ENCODE measurements at regions not wholly inside any gene's neighbourhood (a gene's known extent, or its start where the extent isn't known, plus 50 kb on each side); places are given as distances from the start of the nearest gene placed in this dataset.

DNA sequence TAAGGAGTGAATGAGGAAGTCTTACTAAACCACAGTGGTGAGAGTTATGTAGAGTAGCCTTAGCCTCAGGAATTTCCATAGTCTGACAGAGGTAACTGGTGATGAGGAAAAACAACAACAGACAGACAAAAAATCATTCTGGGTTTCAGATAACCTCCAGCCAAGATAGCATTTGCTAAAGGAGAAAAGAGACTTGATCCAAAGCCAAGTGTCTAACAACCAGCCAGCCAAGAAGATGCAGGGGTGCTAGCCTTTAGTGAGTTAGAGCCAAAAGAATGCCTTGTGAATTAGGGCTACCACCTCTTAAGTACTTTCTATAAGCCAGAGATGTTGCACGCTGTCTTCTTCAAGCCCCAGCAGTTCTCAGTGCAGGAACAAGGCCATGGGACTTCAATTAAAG is 478.0 kb upstream of the CPEB2 start:
- TF ChIP-seq, protein P1, sequence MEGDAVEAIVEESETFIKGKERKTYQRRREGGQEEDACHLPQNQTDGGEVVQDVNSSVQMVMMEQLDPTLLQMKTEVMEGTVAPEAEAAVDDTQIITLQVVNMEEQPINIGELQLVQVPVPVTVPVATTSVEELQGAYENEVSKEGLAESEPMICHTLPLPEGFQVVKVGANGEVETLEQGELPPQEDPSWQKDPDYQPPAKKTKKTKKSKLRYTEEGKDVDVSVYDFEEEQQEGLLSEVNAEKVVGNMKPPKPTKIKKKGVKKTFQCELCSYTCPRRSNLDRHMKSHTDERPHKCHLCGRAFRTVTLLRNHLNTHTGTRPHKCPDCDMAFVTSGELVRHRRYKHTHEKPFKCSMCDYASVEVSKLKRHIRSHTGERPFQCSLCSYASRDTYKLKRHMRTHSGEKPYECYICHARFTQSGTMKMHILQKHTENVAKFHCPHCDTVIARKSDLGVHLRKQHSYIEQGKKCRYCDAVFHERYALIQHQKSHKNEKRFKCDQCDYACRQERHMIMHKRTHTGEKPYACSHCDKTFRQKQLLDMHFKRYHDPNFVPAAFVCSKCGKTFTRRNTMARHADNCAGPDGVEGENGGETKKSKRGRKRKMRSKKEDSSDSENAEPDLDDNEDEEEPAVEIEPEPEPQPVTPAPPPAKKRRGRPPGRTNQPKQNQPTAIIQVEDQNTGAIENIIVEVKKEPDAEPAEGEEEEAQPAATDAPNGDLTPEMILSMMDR (optimal IDR thresholded peaks at IDR 0.05 in 1 of 3, IDR thresholded peaks at IDR 0.05 in 1 of 3, conservative IDR thresholded peaks at IDR 0.05 in 1 of 3; ENCODE audit: extremely low read depth in 1 of 3, insufficient read depth in 2 of 3, low read length in 3 of 3): no peak
- no peak for TF ChIP-seq EZH2 (IDR thresholded peaks at IDR 0.05; ENCODE audit: low read length)
